ENCODE measurements at regions not wholly inside any gene's neighbourhood (a gene's known extent, or its start where the extent isn't known, plus 50 kb on each side); places are given as distances from the start of the nearest gene placed in this dataset.
A peak's percentile ranks its signal among the peaks of the same experiment; 100 is the strongest.
"Not testable (repeated sequence)": the region's sequence is repeated elsewhere in the genome, so short reads cannot be mapped to it uniquely, and the experiment has no call there.

DNA sequence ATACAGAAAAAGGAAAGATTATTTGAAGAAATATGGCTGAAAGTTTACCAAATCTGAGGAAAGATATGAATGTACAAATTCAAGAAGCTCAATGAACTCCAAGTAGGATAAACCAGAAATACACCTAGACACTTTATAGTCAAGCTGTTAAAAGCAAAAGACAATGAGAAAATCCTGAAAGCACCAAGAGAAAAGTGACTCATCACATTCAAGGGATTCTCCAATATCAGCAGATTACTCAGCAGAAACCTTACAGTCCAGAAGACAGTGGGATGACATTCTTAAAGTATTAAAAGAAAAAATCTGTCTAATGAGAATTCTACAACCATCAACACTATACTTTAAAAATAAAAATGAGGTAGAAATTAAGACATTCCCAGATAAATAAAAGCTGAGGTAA lies 223.8 kb upstream of the ZCCHC13 start:
- DNase-seq (ENCODE audit: low read depth in 2 of 2): no peak

DNA sequence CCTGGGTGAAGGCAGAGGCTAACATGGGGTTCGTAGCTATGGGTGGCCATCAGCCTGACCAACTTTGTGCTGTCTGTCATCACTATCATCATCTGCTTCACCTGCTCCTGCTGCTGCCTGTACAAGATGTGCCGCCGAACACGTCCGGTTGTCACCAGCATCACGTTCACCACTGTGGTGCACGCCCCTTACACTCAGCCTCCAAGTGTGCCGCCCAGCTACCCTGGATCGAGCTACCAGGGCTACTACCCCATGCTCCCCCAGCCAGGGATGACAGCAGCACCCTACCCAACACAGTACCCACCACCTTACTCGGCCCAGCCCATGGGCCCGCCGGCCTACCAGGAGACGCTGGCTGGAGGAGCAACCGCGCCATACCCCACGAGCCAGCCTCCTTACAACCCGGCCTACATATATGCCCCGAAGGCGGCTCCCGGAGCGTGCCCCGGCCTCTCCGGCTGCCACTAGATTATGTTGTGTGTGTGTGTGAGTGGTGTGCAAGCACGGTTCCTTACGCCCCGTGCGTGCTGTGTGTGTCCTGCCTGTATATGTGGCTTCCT lies 213.4 kb upstream of the XIST start:
- no peak for DNase-seq (ENCODE audit: low read depth in 2 of 2)

DNA sequence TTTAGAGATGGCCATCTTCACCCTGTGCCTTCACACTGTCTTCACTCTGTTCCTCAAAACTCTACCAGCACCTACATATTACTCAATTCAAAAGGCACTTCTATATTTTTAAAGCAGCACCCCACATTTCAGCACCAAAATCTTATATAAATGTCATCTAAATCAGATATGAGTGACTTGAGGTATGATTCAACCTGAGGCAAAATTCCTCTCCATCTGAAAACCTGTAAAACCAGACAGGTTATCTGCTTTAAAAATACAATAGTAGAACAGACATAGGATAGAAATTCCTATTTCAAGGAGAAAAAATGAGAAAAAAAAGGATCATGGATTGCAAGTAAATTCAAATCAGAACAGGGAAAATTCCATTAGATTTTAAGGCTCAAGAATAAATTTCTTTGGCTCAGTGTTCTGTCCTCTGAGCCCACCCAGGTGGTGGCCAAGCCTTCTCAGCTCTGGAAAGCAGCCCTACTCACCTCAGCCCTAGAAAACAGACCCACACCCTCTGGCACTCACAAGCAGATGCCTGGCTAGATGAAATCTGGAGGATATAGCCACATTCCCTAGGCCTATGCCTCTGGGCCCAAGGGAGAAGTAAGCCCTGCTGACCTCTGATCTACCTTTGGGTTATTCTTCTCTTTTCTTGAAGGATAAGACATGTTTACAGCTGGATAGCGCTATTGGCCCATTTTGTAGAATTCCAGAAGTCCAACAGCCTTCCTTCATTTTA lies 211.1 kb upstream of the XIST start:
- no peak for DNase-seq (ENCODE audit: low read depth in 2 of 2)

DNA sequence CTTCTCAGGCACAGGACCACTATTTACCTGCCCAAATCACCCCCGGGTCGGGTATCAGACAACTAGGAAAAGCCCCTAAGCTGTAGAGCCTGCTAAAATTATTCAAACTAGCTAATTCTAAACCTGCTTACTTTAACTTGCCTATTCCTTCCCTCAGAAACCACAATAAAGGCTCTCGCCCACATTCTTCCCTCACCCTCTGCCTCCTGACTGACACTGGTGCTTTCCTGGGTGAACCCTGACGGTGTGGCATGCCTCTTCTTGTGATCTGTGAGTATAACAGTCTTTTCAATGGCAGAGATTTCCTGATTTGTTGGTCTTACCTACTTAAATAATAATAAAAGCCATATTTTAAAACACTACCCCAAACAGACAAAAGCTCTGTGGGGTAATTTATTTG lies 209.4 kb upstream of the XIST start:
- DNase-seq (ENCODE audit: low read depth in 2 of 2): no peak

DNA sequence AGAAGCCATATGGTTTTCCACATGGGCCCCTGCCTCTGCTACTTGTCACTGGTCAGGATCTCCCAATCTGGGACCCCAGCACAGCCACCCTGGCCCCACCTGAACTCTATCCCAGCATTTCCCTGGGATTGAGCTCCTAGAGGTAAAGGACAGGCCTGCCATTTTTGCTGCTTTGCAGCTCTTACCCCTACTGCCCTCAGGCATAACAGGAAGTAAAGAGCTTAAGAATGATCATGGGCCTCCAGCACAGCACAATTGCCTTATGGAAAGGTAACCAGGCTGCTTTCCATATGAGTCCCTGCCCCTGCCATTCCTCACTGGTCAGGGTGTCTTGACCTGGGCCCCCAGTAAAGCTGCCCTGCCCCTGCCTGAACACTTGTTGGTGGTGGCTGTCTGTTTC lies 196.6 kb upstream of the XIST start:
- DNase-seq (ENCODE audit: low read depth in 2 of 2): no peak

DNA sequence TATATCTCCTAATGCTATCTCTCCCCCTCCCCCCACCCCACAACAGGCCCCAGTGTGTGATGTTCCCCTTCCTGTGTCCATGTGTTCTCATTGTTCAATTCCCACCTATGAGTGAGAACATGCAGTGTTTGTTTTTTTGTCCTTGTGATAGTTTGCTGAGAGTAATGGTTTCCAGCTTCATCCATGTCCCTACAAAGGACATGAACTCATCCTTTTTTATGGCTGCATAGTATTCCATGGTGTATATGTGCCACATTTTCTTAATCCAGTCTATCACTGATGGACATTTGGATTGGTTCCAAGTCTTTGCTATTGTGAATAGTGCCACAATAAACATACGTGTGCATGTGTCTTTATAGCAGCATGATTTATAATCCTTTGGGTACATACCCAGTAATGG lies 181.6 kb upstream of the XIST start:
- not testable (repeated sequence) for DNase-seq (ENCODE audit: low read depth in 2 of 2)

DNA sequence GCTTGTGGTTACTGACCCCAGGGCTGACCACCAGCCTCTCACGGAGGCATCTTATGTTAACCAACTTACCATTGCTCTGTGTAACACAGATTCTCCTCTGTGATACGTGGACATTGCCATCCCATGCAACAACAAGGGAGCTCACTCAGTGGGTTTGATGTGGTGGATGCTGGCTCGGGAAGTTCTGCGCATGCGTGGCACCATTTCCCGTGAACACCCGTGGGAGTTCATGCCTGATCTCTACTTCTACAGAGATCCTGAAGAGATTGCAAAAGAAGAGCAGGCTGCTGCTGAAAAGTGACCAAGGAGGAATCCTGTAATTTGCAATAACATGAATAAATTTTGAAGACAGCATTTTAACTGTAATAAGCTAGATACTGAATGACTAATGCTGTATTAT lies 179.0 kb upstream of the XIST start:
- DNase-seq (ENCODE audit: low read depth in 2 of 2): not testable (repeated sequence)

DNA sequence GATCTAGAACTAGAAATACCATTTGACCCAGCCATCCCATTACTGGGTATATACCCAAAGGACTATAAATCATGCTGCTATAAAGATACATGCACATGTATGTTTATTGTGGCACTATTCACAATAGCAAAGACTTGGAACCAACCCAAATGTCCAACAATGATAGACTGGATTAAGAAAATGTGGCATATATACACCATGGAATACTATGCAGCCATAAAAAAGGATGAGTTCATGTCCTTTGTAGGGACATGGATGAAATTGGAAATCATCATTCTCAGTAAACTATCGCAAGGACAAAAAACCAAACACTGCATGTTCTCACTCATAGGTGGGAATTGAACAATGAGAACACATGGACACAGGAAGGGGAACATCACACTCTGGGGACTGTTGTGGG lies 178.3 kb upstream of the XIST start:
- DNase-seq (ENCODE audit: low read depth in 2 of 2): not testable (repeated sequence)

DNA sequence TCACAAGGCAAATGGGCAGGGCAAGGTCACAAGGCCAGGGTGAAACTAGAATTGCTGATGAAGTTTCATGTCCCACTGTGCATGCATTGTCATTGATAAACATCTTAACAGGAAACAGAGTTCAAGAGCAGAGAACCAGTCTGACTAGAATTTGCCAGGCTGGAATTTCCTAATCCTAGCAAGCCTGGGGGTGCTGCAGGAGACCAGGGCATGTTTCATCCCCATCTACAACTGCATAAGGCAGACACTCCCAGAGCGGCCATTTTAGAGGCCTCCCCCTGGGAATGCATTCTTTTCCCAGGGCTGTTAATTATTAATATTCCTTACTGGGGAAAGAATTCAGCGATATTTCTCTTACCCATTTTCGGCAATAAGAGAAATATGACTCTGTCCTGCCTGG lies 172.6 kb upstream of the XIST start:
- DNase-seq (ENCODE audit: low read depth in 2 of 2): not testable (repeated sequence)

DNA sequence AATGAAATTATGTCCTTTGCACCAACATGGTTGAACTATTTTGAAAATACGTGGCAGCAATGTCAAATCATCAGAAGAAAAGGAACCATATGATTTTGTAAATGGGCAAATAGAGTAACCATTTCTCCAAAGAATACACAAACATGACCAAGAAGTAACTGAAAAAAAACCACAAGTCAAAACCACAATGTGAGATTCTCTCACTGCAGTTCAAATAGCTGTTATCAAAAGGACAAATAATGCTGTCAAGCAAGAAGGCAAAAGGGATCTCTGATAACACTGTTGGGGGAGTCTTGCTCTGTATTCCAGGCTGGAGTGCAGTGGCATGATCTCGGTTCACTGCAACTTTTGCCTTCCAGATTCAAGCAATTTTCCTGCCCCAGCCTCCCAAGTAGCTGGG lies 170.7 kb upstream of the XIST start:
- no peak for DNase-seq (ENCODE audit: low read depth in 2 of 2)

DNA sequence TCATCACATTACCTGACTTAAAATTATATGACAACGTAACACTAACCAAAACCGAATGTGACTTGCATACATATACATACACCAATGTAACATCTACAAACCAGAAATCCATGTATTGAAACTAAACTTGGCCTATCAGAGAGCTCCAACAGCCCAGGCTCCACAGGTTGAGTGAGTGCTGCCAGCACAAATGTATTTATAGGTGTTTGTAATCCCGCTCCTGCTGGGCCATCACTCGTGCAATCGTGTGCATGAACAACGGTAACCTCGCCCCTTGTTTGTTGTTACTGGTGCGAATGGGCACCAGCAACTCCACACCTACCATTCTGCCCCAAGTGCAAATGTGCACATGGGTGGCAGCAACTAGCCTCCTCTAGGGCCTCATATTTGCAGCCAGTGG lies 165.7 kb upstream of the XIST start:
- DNase-seq (ENCODE audit: low read depth in 2 of 2): no peak

DNA sequence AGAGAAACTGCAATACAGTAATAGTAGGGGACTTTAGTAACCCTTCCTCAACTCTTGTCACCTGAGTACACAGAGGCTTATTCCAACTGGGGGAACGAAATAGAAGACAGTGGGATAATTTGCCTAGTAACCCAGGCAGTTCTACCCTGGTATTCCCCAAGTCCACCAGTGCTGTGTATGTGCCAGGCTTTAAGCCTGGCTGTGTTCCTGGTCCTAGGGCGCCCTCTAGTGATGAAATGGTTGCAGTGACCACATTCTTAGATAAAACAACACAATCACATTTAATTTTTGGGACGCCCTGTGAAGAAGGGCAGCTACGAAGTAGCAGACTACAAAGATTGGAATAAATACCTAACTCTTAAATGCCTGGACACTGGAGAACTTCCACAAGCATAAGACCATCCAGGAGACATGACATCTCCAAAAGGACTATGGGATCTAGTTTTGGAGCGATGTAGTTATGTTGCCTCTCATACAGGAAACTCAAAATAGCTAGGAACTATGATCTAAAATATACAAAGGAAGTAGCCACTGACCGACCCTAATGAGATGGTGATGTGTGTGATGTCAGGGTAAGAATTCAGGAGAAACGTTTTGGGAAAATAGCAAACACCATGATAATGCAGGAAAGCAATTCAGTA lies 163.0 kb upstream of the XIST start:
- DNase-seq (ENCODE audit: low read depth in 2 of 2): peak in 1 of 2 donors; percentile 20

DNA sequence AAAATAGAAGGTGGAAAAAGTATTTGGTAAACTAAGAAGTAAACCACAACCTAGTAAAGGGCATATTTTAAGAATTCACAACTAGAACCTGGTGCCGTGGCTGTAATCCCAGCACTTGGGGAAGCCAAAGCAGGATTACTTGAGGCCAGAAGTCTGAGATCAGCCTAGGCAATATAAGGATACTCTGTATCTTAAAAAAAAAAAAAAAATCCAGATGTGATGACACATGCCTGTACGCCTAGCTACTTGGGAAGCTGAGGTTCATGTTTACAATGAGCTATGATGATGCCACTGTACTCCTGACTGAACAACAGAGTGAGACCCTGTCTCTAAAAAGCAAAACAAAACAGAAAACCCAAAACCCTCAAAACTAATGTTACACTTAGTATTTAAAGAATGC lies 156.5 kb upstream of the XIST start:
- DNase-seq (ENCODE audit: low read depth in 2 of 2): no peak

DNA sequence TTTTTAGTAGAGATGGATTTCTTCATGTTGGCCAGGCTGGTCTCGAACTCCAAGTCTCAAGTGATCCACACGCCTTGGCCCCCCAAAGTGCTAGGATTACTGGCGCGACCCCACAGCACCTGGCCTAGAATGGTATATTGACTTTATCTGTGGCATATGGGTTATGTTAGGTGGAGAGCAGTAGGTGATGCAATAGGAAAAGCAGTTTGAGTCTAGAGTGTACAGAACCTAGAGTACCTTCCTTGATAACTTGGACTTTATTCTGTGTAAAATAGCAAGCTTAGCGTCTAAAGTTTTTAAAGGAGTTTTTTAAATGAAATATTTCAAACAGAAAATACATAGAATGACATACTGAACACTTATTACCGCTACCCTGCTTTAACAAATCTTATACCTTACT lies 139.5 kb upstream of the XIST start:
- DNase-seq (ENCODE audit: low read depth in 2 of 2): no peak

DNA sequence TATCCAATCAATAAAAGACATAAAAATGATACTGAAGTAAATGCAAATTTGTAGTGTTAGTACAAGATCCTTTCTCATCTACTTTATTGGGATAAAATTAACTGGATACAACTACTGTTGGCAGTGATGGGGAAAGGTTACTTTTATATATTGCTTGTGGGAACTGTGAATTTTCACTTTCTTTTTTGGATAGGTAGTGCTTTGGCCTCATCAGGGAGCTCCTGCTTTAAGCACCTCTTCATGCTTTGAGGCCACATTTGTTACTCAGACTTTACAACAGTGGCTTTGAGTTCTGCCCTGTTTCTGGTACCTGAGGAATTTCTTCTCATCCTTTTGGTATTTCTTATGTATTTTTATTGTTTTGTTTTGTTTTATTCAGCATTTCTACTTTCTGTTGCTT lies 134.7 kb upstream of the XIST start:
- DNase-seq (ENCODE audit: low read depth in 2 of 2): no peak

DNA sequence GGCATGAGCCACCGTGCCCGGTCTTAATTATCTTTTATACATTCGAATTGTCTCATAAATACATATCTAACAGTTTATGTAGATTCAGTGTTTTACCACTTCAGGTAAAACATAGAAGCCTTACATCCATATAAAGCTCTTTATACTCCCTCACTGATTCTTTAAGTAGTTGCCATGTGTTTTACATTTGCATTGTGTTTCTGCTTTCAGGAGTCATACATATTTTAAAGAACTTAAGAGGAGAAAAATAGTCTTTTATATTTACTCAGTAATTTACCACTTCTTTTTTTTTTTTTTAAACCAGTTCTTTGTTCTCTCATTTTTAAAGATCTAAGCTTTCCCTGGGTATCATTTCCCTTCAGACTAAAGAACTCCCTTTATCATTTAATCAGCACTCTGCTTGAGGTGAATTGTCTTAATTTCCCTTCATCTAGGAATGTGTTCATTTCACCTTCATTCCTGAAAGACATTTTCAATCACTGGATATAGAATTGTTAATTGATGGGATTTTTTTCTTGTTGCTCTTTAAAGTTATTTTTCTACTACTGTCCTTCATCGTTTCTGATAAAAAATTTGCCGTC lies 127.1 kb upstream of the XIST start:
- no peak for DNase-seq (ENCODE audit: low read depth in 2 of 2)

DNA sequence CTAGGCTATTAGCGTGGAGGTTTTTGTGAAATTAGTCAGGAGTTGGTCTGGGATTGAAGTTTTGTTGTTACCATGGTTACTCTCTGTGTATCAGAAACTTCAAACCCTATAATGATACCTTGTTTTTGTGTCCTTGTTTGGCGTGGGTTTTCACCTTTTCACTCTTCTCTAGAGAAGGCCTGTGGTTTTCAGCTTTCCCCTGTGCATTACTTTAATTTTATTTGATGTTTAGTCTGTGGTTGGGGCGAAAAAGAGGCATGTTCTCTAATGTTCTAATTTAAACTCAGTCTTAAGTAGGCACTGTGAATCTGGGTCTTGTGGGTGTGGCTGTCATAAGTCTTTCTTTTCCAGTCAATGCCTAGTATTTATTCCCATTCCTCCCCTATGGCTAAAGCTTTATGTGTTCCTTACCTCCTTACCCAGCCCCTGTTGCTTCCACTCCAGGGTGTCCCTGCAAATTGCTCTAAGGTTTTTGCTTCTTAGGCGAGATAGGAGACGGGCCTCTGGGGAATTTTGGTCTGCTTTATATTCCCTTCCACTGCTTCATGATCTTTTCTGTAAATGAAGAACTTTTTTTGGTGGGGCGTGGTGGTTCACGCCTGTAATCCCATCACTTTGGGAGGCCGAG lies 125.1 kb upstream of the XIST start:
- no peak for DNase-seq (ENCODE audit: low read depth in 2 of 2)

DNA sequence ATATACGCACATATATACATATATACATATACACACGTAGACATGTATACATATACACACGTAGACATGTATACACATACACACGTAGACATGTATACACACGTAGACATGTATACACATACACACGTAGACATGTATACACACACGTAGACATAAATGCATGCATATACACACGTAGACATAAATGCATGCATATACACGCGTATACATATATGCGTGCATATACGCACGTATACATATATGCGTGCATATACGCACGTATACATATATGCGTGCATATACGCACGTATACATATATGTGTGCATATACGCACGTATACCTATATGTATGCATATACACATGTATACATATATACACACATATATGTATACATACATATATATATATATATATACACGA lies 114.9 kb upstream of the XIST start:
- DNase-seq (ENCODE audit: low read depth in 2 of 2): not testable (repeated sequence)

DNA sequence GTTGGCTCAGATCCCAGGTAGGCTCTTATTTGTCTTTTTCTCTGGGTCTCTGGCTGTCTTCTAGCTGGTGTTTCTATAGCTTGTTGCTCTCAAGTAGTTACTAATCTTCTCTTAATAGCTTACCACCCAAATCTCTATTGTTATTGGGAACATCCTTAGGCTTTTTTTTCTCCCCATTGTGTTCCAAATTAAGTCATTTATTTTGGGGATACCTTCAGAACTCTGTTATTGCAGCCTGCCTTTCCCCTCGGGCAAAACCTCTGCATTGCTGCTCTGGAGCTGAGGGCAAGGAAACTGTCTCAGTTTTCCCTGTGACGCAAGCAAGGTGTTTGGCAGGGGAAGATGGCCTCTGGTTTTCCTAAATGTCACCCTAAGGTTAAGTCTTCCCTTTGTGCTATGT lies 113.3 kb upstream of the XIST start:
- no peak for DNase-seq (ENCODE audit: low read depth in 2 of 2)

DNA sequence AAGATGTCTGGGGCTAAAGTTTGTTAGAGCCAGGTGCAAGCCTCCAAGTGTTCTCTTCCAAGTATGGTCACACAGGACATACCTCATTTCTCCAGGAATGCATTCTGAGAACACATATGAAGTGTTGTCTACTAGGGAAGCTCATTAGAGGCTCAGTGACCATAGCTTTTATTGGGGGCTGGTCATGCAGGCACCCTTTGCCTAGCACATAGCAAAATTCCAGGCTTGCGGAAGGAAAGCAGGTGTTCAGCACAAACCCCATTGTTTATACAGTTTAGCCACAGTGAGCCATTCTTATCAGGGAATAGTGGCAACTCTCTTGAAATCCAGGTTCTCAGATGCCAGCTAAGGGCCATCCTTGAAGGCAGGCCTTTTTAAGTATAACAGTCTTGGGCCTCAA lies 112.1 kb upstream of the XIST start:
- DNase-seq (ENCODE audit: low read depth in 2 of 2): no peak

DNA sequence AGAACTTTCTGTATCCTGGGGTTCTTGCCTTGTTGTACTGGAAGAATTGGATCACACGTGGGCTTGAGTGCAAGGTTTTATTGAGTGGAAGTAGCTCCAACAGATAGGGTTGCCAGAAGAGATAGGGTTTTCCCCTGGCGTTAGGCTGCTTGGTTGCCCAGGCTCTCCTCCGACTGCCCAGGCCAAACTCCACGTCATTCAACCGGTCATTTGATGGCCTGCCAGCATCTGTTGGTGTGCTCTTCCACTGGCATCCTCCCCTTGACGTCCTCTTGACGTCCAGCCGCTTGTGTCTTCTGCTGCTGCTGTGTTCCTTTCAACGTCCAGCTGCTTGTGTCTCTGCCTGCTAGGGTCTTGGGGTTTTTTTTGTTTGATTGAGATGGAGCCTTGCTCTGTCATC lies 111.2 kb upstream of the XIST start:
- no peak for DNase-seq (ENCODE audit: low read depth in 2 of 2)

DNA sequence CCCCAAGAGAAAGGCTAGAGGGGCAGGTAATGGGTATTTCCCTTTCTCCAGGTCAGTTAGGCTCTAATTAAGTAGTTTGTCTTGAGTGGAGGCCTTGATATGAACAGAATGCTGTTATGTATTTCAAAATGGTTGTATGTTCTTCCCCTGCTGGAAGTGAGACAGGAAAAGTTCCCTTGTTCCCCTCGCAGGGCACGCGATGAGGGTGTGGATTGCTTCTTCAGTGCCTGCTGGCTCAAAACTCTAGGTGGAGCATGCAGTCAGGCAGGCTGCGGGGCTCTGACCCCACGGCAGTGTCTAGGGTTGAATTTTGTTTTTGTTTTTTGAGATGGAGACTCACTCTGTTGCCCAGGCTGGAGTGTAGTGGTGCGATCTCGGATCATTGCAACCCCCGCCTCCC lies 110.4 kb upstream of the XIST start:
- DNase-seq (ENCODE audit: low read depth in 2 of 2): no peak

DNA sequence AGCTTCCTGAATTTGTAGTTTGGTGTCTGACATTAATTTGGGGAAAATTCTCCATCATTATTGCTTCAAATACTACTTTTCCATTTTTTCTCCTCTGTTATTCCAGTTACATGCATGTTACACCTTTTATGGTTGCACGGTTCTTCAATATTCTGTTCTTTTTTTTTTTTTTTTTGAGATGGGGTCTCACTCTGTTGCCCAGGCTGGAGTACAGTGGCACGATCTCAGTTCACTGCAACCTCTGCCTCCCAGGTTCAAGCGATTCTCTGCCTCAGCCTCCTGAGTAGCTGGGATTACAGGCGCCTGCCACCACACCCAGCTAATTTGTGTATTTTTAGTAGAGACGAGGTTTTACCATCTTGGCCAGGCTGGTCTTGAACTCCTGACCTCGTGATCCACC lies 109.4 kb upstream of the XIST start:
- not testable (repeated sequence) for DNase-seq (ENCODE audit: low read depth in 2 of 2)

Data from stimulated activated CD8-positive, alpha-beta memory T cell treated with anti-CD3 and anti-CD28 coated beads, Interleukin-15, amount 100 ng/mL, for 48 hours (primary cell).